SJSA1 (cell line): ENCODE measurements at regions not wholly inside any gene's neighbourhood (a gene's known extent, or its start where the extent isn't known, plus 50 kb on each side); places are given as distances from the start of the nearest gene placed in this dataset.

ENCODE experiments used
- DNase-seq, 2 experiments: peaks; one replicate each; pipeline ENCODE4 v3.0.0-alpha.2; 2015 to 2020; ENCODE audit warnings: low spot score in 2 of 2, low read depth in 1 of 2
- H3K27ac ChIP-seq: fragments of 250-450 bp; sonication (Bioruptor Pico); 2 replicates; pipeline ENCODE4 v1.5.1; 2020; ENCODE audit warnings: mild to moderate bottlenecking, moderate library complexity
- H3K27me3 ChIP-seq: fragments of 250-450 bp; sonication (Bioruptor Pico); replicated peaks from 2 replicates; pipeline ENCODE4 v1.5.1; 2020; ENCODE audit warnings: mild to moderate bottlenecking, moderate library complexity
- H3K36me3 ChIP-seq: fragments of 250-450 bp; sonication (Bioruptor Pico); 2 replicates; pipeline ENCODE4 v1.5.1; 2020; ENCODE audit warnings: mild to moderate bottlenecking
- H3K4me1 ChIP-seq: fragments of 250-450 bp; sonication (Bioruptor Pico); replicated peaks from 2 replicates; pipeline ENCODE4 v1.6.1; 2021; ENCODE audit warnings: mild to moderate bottlenecking
- H3K4me3 ChIP-seq: fragments of 250-450 bp; sonication (Bioruptor Pico); 2 replicates; pipeline ENCODE4 v1.5.1; 2020; ENCODE audit warnings: mild to moderate bottlenecking
- H3K9me3 ChIP-seq: fragments of 250-450 bp; sonication (Bioruptor Pico); replicated peaks from 2 replicates; pipeline ENCODE4 v1.5.1; 2020; ENCODE audit warnings: mild to moderate bottlenecking

- H3K4me3 ChIP-seq: no peak overlapping the region
- peaks cover 4% of the 10 kb centered on the region for H3K4me1 ChIP-seq
- no peak overlapping the region for H3K27ac ChIP-seq
- H3K9me3 ChIP-seq: no peaks in the 10 kb centered on the region
- DNase-seq: no peak
- no peaks in the 10 kb centered on the region for H3K36me3 ChIP-seq
- no peaks in the 10 kb centered on the region for H3K27me3 ChIP-seq
Measured at GRCh38 chr5:167242701-167243100, 1048.7 kb upstream of the WWC1 start.

- Histone ChIP-seq H3K27me3 (no peaks in the 10 kb centered on the region), H3K36me3 (no peaks in the 10 kb centered on the region), H3K4me3 (no peak overlapping the region), H3K4me1 (peaks cover 4% of the 10 kb centered on the region), H3K27ac (no peak overlapping the region), H3K9me3 (no peaks in the 10 kb centered on the region)
- DNase-seq: no peak
Measured at GRCh38 chr5:167243463-167243862, 1048.0 kb upstream of the WWC1 start.

GRCh38 chr5:167244583-167244982 is 1046.9 kb upstream of the WWC1 start:
- H3K27me3 ChIP-seq: no peaks in the 10 kb centered on the region
- peaks cover 4% of the 10 kb centered on the region for H3K4me1 ChIP-seq
- no peaks in the 10 kb centered on the region for H3K36me3 ChIP-seq
- no peaks in the 10 kb centered on the region for H3K9me3 ChIP-seq
- peak in 1 of 2 experiments; percentile 37 for DNase-seq
- H3K27ac ChIP-seq: no peak overlapping the region
- H3K4me3 ChIP-seq: no peak overlapping the region

- H3K9me3 ChIP-seq: no peaks in the 10 kb centered on the region
- H3K4me1 ChIP-seq: peaks cover 4% of the 10 kb centered on the region
- no peak overlapping the region for H3K4me3 ChIP-seq
- H3K27me3 ChIP-seq: no peaks in the 10 kb centered on the region
- no peak overlapping the region for H3K27ac ChIP-seq
- H3K36me3 ChIP-seq: no peaks in the 10 kb centered on the region
- DNase-seq: no peak
Measured at GRCh38 chr5:167245868-167246267, 1045.6 kb upstream of the WWC1 start.

- no peak overlapping the region for H3K27ac ChIP-seq
- H3K4me3 ChIP-seq: no peak overlapping the region
- DNase-seq: no peak
- no peaks in the 10 kb centered on the region for H3K9me3 ChIP-seq
- no peaks in the 10 kb centered on the region for H3K27me3 ChIP-seq
- no peaks in the 10 kb centered on the region; the same call in 1 of the 2 replicates for H3K4me1 ChIP-seq
- no peaks in the 10 kb centered on the region for H3K36me3 ChIP-seq
Measured at GRCh38 chr5:167247816-167248215, 1043.6 kb upstream of the WWC1 start.

GRCh38 chr5:167248257-167248656 is 1043.2 kb upstream of the WWC1 start:
- no peak for DNase-seq
- Histone ChIP-seq H3K27me3 (no peaks in the 10 kb centered on the region), H3K9me3 (no peaks in the 10 kb centered on the region), H3K4me1 (no peaks in the 10 kb centered on the region; the same call in 1 of the 2 replicates), H3K36me3 (no peaks in the 10 kb centered on the region), H3K27ac (no peak overlapping the region), H3K4me3 (no peak overlapping the region)

GRCh38 chr5:167250996-167251395 is 1040.4 kb upstream of the WWC1 start:
- Histone ChIP-seq H3K9me3 (no peaks in the 10 kb centered on the region), H3K4me3 (no peak overlapping the region), H3K4me1 (no peaks in the 10 kb centered on the region; the same call in 1 of the 2 replicates), H3K27ac (no peak overlapping the region), H3K27me3 (no peaks in the 10 kb centered on the region), H3K36me3 (no peaks in the 10 kb centered on the region)
- no peak for DNase-seq

GRCh38 chr5:167254132-167254531 is 1037.3 kb upstream of the WWC1 start:
- no peak overlapping the region for H3K4me3 ChIP-seq
- H3K4me1 ChIP-seq: no peaks in the 10 kb centered on the region; the same call in 1 of the 2 replicates
- H3K27ac ChIP-seq: no peak overlapping the region
- no peak for DNase-seq
- H3K27me3 ChIP-seq: no peaks in the 10 kb centered on the region
- no peaks in the 10 kb centered on the region for H3K36me3 ChIP-seq
- H3K9me3 ChIP-seq: no peaks in the 10 kb centered on the region

GRCh38 chr5:167255926-167256325 is 1035.5 kb upstream of the WWC1 start:
- DNase-seq: no peak
- Histone ChIP-seq H3K36me3 (no peaks in the 10 kb centered on the region), H3K9me3 (no peaks in the 10 kb centered on the region), H3K4me3 (no peak overlapping the region), H3K27me3 (no peaks in the 10 kb centered on the region), H3K27ac (no peak overlapping the region), H3K4me1 (no peaks in the 10 kb centered on the region; the same call in 1 of the 2 replicates)

GRCh38 chr5:167259806-167260205 is 1031.6 kb upstream of the WWC1 start:
- no peak overlapping the region for H3K4me3 ChIP-seq
- no peaks in the 10 kb centered on the region for H3K36me3 ChIP-seq
- H3K4me1 ChIP-seq: peaks cover 9% of the 10 kb centered on the region
- H3K27ac ChIP-seq: no peak overlapping the region
- no peaks in the 10 kb centered on the region for H3K9me3 ChIP-seq
- no peaks in the 10 kb centered on the region for H3K27me3 ChIP-seq
- DNase-seq: no peak

GRCh38 chr5:167261309-167262100 is 1029.9 kb upstream of the WWC1 start:
- H3K4me1 ChIP-seq: peaks cover 9% of the 10 kb centered on the region
- no peaks in the 10 kb centered on the region for H3K27me3 ChIP-seq
- no peak overlapping the region for H3K4me3 ChIP-seq
- H3K9me3 ChIP-seq: no peaks in the 10 kb centered on the region
- no peak overlapping the region for H3K27ac ChIP-seq
- no peak for DNase-seq
- H3K36me3 ChIP-seq: no peaks in the 10 kb centered on the region

- Histone ChIP-seq H3K9me3 (no peaks in the 10 kb centered on the region), H3K4me3 (no peak overlapping the region), H3K4me1 (peaks cover 19% of the 10 kb centered on the region), H3K36me3 (no peaks in the 10 kb centered on the region), H3K27me3 (no peaks in the 10 kb centered on the region), H3K27ac (peak overlapping the region; percentile 18; the same call in 1 of the 2 replicates)
- no peak for DNase-seq
Measured at GRCh38 chr5:167263185-167263584, 1028.3 kb upstream of the WWC1 start.

- H3K27me3 ChIP-seq: no peaks in the 10 kb centered on the region
- no peak overlapping the region for H3K4me3 ChIP-seq
- no peak for DNase-seq
- no peaks in the 10 kb centered on the region for H3K9me3 ChIP-seq
- H3K4me1 ChIP-seq: peaks cover 24% of the 10 kb centered on the region
- H3K36me3 ChIP-seq: no peaks in the 10 kb centered on the region
- no peak overlapping the region for H3K27ac ChIP-seq
Measured at GRCh38 chr5:167264348-167264747, 1027.1 kb upstream of the WWC1 start.

- H3K27me3 ChIP-seq: no peaks in the 10 kb centered on the region
- no peak overlapping the region for H3K27ac ChIP-seq
- H3K4me1 ChIP-seq: peaks cover 19% of the 10 kb centered on the region
- H3K4me3 ChIP-seq: no peak overlapping the region
- no peaks in the 10 kb centered on the region for H3K36me3 ChIP-seq
- no peak for DNase-seq
- H3K9me3 ChIP-seq: no peaks in the 10 kb centered on the region
Measured at GRCh38 chr5:167268337-167268736, 1023.1 kb upstream of the WWC1 start.
